ENCODE measurements at regions not wholly inside any gene's neighbourhood (a gene's known extent, or its start where the extent isn't known, plus 50 kb on each side); places are given as distances from the start of the nearest gene placed in this dataset.
"Not testable (repeated sequence)": the region's sequence is repeated elsewhere in the genome, so short reads cannot be mapped to it uniquely, and the experiment has no call there.

- not testable (repeated sequence) for TF ChIP-seq CTCF (IDR thresholded peaks at IDR 0.05 in 4 of 5, conservative IDR thresholded peaks at IDR 0.05 in 1 of 5); POLR2A (IDR thresholded peaks at IDR 0.05)
Observed at GRCh38 chr4:4026708-4027107, 200.0 kb downstream of the OTOP1 start.

All from gastrocnemius medialis (tissue), 4 donors.